Breast epithelium (tissue), 4 donors: ENCODE measurements at regions not wholly inside any gene's neighbourhood (a gene's known extent, or its start where the extent isn't known, plus 50 kb on each side); places are given as distances from the start of the nearest gene placed in this dataset.

Experiments used
- DNase-seq, 2 donors: peaks; one replicate each; pipeline ENCODE4 v3.0.0-alpha.2; 2019; ENCODE audit warnings: low spot score in 2 of 2
- H3K27ac ChIP-seq, 2 donors: fragments of 200-600 bp; sonication (generic) in 1 of 2; one replicate each; pipeline ENCODE4 v1.5.1; 2016 to 2019; ENCODE audit warnings: mild to moderate bottlenecking in 1 of 2
- H3K27me3 ChIP-seq, 2 donors: fragments of 200-600 bp; sonication (generic) in 1 of 2; one replicate each; pipeline versions ENCODE4 v1.5.1 to v1.6.0; 2017 to 2019; ENCODE audit warnings: control low read depth in 1 of 2, mild to moderate bottlenecking in 1 of 2
- H3K36me3 ChIP-seq: fragments of 200-600 bp; one replicate; pipeline ENCODE4 v1.5.1; 2019
- H3K4me1 ChIP-seq, 2 donors: fragments of 200-600 bp; sonication (generic); one replicate each; pipeline ENCODE4 v1.5.1; 2016 to 2019; ENCODE audit warnings: control low read depth in 1 of 2
- H3K4me3 ChIP-seq, 3 donors: fragments of 200-600 bp; sonication (generic); 1 replicate in 2 of 3; 2 replicates in 1 of 3; pipeline ENCODE4 v1.5.1; 2016 to 2019; ENCODE audit warnings: mild to moderate bottlenecking in 3 of 3, moderate library complexity in 2 of 3
- H3K9me3 ChIP-seq, 2 donors: fragments of 200-600 bp; sonication (generic) in 1 of 2; one replicate each; pipeline ENCODE4 v1.5.1; 2016 to 2019; ENCODE audit warnings: control low read depth in 1 of 2
- CTCF ChIP-seq, 3 donors: fragments of 450-650 bp; IDR thresholded peaks; one replicate each; pipeline ENCODE4 v1.5.1; 2016 to 2017; ENCODE audit warnings: antibody characterized with exemption in 3 of 3, mild to moderate bottlenecking in 3 of 3, moderate library complexity in 3 of 3
- POLR2A ChIP-seq: fragments of 450-650 bp; IDR thresholded peaks from one replicate; pipeline ENCODE4 v1.6.1; 2016; ENCODE audit warnings: antibody characterized with exemption, mild to moderate bottlenecking, moderate library complexity
- POLR2AphosphoS5 ChIP-seq, 3 donors: sonication (generic); formaldehyde crosslinking; IDR thresholded peaks; one replicate each; pipeline ENCODE4 v1.6.1; 2017; ENCODE audit warnings: antibody characterized with exemption in 3 of 3
- intact Hi-C: fragments of 100-400 bp; cut with DNase I; formaldehyde crosslinking; loops from one replicate; pipeline ENCODE4 v1.15.1; 2023; ENCODE audit warnings: low total_unique reads

- Histone ChIP-seq H3K36me3 (no peaks in the 10 kb centered on the region), H3K27me3 (no peaks in the 10 kb centered on the region), H3K4me3 (no peak overlapping the region), H3K4me1 (no peaks in the 10 kb centered on the region), H3K27ac (no peak overlapping the region), H3K9me3 (no peaks in the 10 kb centered on the region)
- intact Hi-C loops: no loop called here
- TF ChIP-seq POLR2AphosphoS5 (IDR thresholded peaks at IDR 0.05): no peak
- TF ChIP-seq CTCF (IDR thresholded peaks at IDR 0.05): no peak
- no peak for TF ChIP-seq POLR2A
- no peak for DNase-seq
These were observed 866.5 kb upstream of the VRK2 start for GRCh38 chr2:57180042-57180567.

DNA sequence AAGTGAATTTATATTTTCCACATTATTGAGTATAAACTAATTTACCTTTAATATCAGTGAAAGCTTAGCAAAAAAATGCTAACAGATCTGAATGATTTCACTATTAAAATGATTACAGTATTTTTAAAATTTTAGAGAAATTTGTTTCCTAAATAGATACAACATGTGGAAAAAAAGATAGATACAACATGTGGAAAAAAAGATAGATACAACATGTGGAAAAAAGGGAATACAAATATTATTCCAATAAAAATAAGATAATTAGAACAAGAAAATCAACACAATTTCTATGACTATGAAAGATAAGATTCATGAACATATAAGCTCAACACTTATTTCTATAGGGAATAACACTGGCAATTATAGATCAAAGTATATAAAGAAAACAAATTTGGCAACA is 865.9 kb upstream of the VRK2 start:
- intact Hi-C loops: no loop called here
- H3K27ac ChIP-seq: no peak overlapping the region
- TF ChIP-seq CTCF (IDR thresholded peaks at IDR 0.05) (no peak), POLR2A (no peak), POLR2AphosphoS5 (IDR thresholded peaks at IDR 0.05) (no peak)

GRCh38 chr2:57181315-57182038 is 865.1 kb upstream of the VRK2 start:
- TF ChIP-seq POLR2AphosphoS5 (IDR thresholded peaks at IDR 0.05): no peak
- no peak for TF ChIP-seq POLR2A
- TF ChIP-seq CTCF (IDR thresholded peaks at IDR 0.05): no peak
- no peak overlapping the region for H3K4me3 ChIP-seq
- no peaks in the 10 kb centered on the region for H3K36me3 ChIP-seq
- DNase-seq: no peak
- H3K9me3 ChIP-seq: no peaks in the 10 kb centered on the region
- no peaks in the 10 kb centered on the region for H3K27me3 ChIP-seq
- no peaks in the 10 kb centered on the region for H3K4me1 ChIP-seq
- H3K27ac ChIP-seq: no peak overlapping the region
- intact Hi-C loops: no loop called here

More for the DNA sequence above, 865.9 kb upstream of the VRK2 start:
- DNase-seq: no peak
- H3K4me1 ChIP-seq: no peaks in the 10 kb centered on the region
- no peaks in the 10 kb centered on the region for H3K9me3 ChIP-seq
- H3K36me3 ChIP-seq: no peaks in the 10 kb centered on the region
- no peaks in the 10 kb centered on the region for H3K27me3 ChIP-seq
- H3K4me3 ChIP-seq: no peak overlapping the region

- no peaks in the 10 kb centered on the region for H3K36me3 ChIP-seq
- no peak for DNase-seq
- H3K4me3 ChIP-seq: no peak overlapping the region
- no peaks in the 10 kb centered on the region for H3K27me3 ChIP-seq
- H3K27ac ChIP-seq: no peak overlapping the region
- TF ChIP-seq POLR2A (no peak), POLR2AphosphoS5 (IDR thresholded peaks at IDR 0.05) (no peak), CTCF (IDR thresholded peaks at IDR 0.05) (no peak)
- H3K4me1 ChIP-seq: no peaks in the 10 kb centered on the region
- no peaks in the 10 kb centered on the region for H3K9me3 ChIP-seq
- intact Hi-C loops: no loop called here
These were observed 863.7 kb upstream of the VRK2 start for GRCh38 chr2:57182916-57183315.

DNA sequence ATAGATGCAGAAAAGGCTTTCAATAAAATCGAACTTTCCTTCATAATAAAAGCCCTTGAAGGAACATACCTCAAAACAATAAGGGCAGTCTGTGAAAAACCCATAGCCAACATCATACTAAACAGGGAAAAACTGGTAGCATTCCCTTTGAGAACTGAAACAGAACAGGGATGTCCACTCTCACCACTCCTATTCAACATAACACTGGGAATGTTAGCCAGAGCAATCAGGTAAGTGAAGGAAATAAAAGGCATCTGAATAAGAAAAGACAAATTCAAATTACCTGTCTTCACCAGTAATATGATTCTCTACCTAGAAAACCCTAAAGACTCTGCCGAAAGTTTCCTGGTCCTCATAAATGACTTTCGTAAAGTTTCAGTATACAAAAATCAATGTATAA is 861.0 kb upstream of the VRK2 start:
- no peaks in the 10 kb centered on the region for H3K36me3 ChIP-seq
- H3K4me3 ChIP-seq: no peak overlapping the region
- no peak for DNase-seq
- no peaks in the 10 kb centered on the region for H3K4me1 ChIP-seq
- no peaks in the 10 kb centered on the region for H3K9me3 ChIP-seq
- TF ChIP-seq POLR2AphosphoS5 (IDR thresholded peaks at IDR 0.05) (no peak), POLR2A (no peak), CTCF (IDR thresholded peaks at IDR 0.05) (no peak)
- H3K27me3 ChIP-seq: no peaks in the 10 kb centered on the region
- intact Hi-C loops: no loop called here
- no peak overlapping the region for H3K27ac ChIP-seq
